ENCODE measurements at regions not wholly inside any gene's neighbourhood (a gene's known extent, or its start where the extent isn't known, plus 50 kb on each side); places are given as distances from the start of the nearest gene placed in this dataset.
A peak's percentile ranks its signal among the peaks of the same experiment; 100 is the strongest.

DNA sequence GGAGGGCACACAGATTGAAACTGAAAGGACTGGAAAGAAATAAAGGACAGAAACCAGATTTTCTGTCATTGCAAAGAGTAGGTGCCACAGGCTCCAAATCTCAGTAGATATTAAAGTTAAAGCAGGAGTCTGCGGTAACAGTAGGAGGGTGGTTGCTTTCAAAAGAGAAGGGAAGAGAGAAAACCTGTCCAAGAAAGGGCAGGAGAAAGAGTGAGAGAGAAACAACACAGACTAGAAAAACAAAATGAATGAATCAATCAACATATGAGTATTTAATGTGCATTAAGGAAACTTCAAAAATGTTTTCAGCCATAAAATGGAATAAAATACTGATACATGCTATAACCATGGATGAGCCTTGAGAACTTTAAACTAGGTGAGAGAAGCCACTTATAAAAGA lies 143.1 kb upstream of the CTAGE1 start:
- H3K27ac ChIP-seq (ENCODE audit: low read length, poor library complexity, severe bottlenecking), result no peak overlapping the region
- no peak overlapping the region for H3K4me3 ChIP-seq (ENCODE audit: insufficient read depth in 1 of 2, low read depth in 1 of 2, low read length in 2 of 2)
- H3K4ac ChIP-seq (ENCODE audit: low read depth in 1 of 2, low read length in 2 of 2), result no peak overlapping the region
- H4K8ac ChIP-seq (ENCODE audit: low read length), result no peak overlapping the region
- 100% methylated on average over 1 of the region's 1 CpG for WGBS
- no peak overlapping the region for H3K9ac ChIP-seq (ENCODE audit: low read length)
- peaks cover 4% of the 10 kb centered on the region for H3K4me1 ChIP-seq (ENCODE audit: control insufficient read depth, insufficient read depth, low read depth, low read length)
- H2AFZ ChIP-seq (ENCODE audit: low read depth, low read length), result no peak overlapping the region
- H2AK5ac ChIP-seq (ENCODE audit: low read length, severe bottlenecking), result no peak overlapping the region
- no peak overlapping the region for H3K14ac ChIP-seq (ENCODE audit: low read length in 2 of 2)
- H2BK12ac ChIP-seq (ENCODE audit: low read length in 2 of 2), result no peak overlapping the region
- H3K4me2 ChIP-seq (ENCODE audit: low read length, poor library complexity, severe bottlenecking), result no peak overlapping the region
- no peak overlapping the region for H4K91ac ChIP-seq (ENCODE audit: low read length)
- no peak overlapping the region for H2BK15ac ChIP-seq (ENCODE audit: low read depth, poor library complexity, severe bottlenecking)
- DNase-seq, result no peak
- H2BK5ac ChIP-seq (ENCODE audit: low read depth, low read length, poor library complexity, severe bottlenecking), result no peak overlapping the region
- no peaks in the 10 kb centered on the region for H3K9me3 ChIP-seq (ENCODE audit: control insufficient read depth, low read length)
- H3K18ac ChIP-seq (ENCODE audit: low read depth in 1 of 2, low read length in 2 of 2), result no peak overlapping the region
- H2BK120ac ChIP-seq (ENCODE audit: low read depth, low read length), result no peak overlapping the region
- no peaks in the 10 kb centered on the region for H3K27me3 ChIP-seq (ENCODE audit: control insufficient read depth in 1 of 2, insufficient read depth in 1 of 2, low read length in 2 of 2)
- H3K23ac ChIP-seq (ENCODE audit: low read length in 2 of 2), result no peak overlapping the region
- H3K36me3 ChIP-seq (ENCODE audit: control insufficient read depth in 1 of 2, insufficient read depth in 2 of 2, low read depth in 1 of 2, low read length in 2 of 2), result no peaks in the 10 kb centered on the region
- H3K79me1 ChIP-seq (replicated peaks; ENCODE audit: low read length, poor library complexity, severe bottlenecking), result no peaks in the 10 kb centered on the region

GRCh38 chr18:22563164-22563583 lies 145.5 kb upstream of the CTAGE1 start:
- WGBS, result 18% methylated on average over 4 of the region's 6 CpGs
- no peaks in the 10 kb centered on the region for H3K9me3 ChIP-seq (ENCODE audit: control insufficient read depth, low read length)
- DNase-seq, result peak; percentile 91
- no peak overlapping the region for H3K4me2 ChIP-seq (ENCODE audit: low read length, poor library complexity, severe bottlenecking)
- no peak overlapping the region for H3K18ac ChIP-seq (ENCODE audit: low read depth in 1 of 2, low read length in 2 of 2)
- no peaks in the 10 kb centered on the region for H3K27me3 ChIP-seq (ENCODE audit: control insufficient read depth in 1 of 2, insufficient read depth in 1 of 2, low read length in 2 of 2)
- H2BK15ac ChIP-seq (ENCODE audit: low read depth, poor library complexity, severe bottlenecking), result no peak overlapping the region
- no peak overlapping the region for H2BK120ac ChIP-seq (ENCODE audit: low read depth, low read length)
- no peak overlapping the region for H3K4ac ChIP-seq (ENCODE audit: low read depth in 1 of 2, low read length in 2 of 2)
- H2BK12ac ChIP-seq (ENCODE audit: low read length in 2 of 2), result no peak overlapping the region
- H3K4me1 ChIP-seq (ENCODE audit: control insufficient read depth, insufficient read depth, low read depth, low read length), result no peaks in the 10 kb centered on the region
- no peak overlapping the region for H2AK5ac ChIP-seq (ENCODE audit: low read length, severe bottlenecking)
- no peak overlapping the region for H2AFZ ChIP-seq (ENCODE audit: low read depth, low read length)
- no peak overlapping the region for H4K8ac ChIP-seq (ENCODE audit: low read length)
- peak overlapping the region; percentile 66 for H3K9ac ChIP-seq (ENCODE audit: low read length)
- no peaks in the 10 kb centered on the region for H3K79me1 ChIP-seq (replicated peaks; ENCODE audit: low read length, poor library complexity, severe bottlenecking)
- no peak overlapping the region for H3K27ac ChIP-seq (ENCODE audit: low read length, poor library complexity, severe bottlenecking)
- no peak overlapping the region for H4K91ac ChIP-seq (ENCODE audit: low read length)
- peak overlapping the region in 1 of 2 experiments; percentile 25 for H3K4me3 ChIP-seq (ENCODE audit: insufficient read depth in 1 of 2, low read depth in 1 of 2, low read length in 2 of 2)
- no peaks in the 10 kb centered on the region for H3K36me3 ChIP-seq (ENCODE audit: control insufficient read depth in 1 of 2, insufficient read depth in 2 of 2, low read depth in 1 of 2, low read length in 2 of 2)
- H2BK5ac ChIP-seq (ENCODE audit: low read depth, low read length, poor library complexity, severe bottlenecking), result no peak overlapping the region
- H3K23ac ChIP-seq (ENCODE audit: low read length in 2 of 2), result no peak overlapping the region
- H3K14ac ChIP-seq (ENCODE audit: low read length in 2 of 2), result no peak overlapping the region

GRCh38 chr18:22564036-22564435 lies 146.3 kb upstream of the CTAGE1 start:
- Histone ChIP-seq H3K9ac (ENCODE audit: low read length) (no peak overlapping the region), H2BK12ac (ENCODE audit: low read length in 2 of 2) (no peak overlapping the region), H4K8ac (ENCODE audit: low read length) (no peak overlapping the region), H3K27ac (ENCODE audit: low read length, poor library complexity, severe bottlenecking) (no peak overlapping the region), H3K36me3 (ENCODE audit: control insufficient read depth in 1 of 2, insufficient read depth in 2 of 2, low read depth in 1 of 2, low read length in 2 of 2) (no peaks in the 10 kb centered on the region), H3K4me2 (ENCODE audit: low read length, poor library complexity, severe bottlenecking) (no peak overlapping the region), H3K18ac (ENCODE audit: low read depth in 1 of 2, low read length in 2 of 2) (no peak overlapping the region), H3K4ac (ENCODE audit: low read depth in 1 of 2, low read length in 2 of 2) (no peak overlapping the region), H2BK15ac (ENCODE audit: low read depth, poor library complexity, severe bottlenecking) (no peak overlapping the region), H3K14ac (ENCODE audit: low read length in 2 of 2) (no peak overlapping the region), H4K91ac (ENCODE audit: low read length) (no peak overlapping the region), H2AFZ (ENCODE audit: low read depth, low read length) (no peak overlapping the region), H3K23ac (ENCODE audit: low read length in 2 of 2) (no peak overlapping the region), H3K9me3 (ENCODE audit: control insufficient read depth, low read length) (no peaks in the 10 kb centered on the region), H3K4me3 (ENCODE audit: insufficient read depth in 1 of 2, low read depth in 1 of 2, low read length in 2 of 2) (no peak overlapping the region), H3K79me1 (replicated peaks; ENCODE audit: low read length, poor library complexity, severe bottlenecking) (no peaks in the 10 kb centered on the region), H2AK5ac (ENCODE audit: low read length, severe bottlenecking) (no peak overlapping the region), H2BK120ac (ENCODE audit: low read depth, low read length) (no peak overlapping the region), H2BK5ac (ENCODE audit: low read depth, low read length, poor library complexity, severe bottlenecking) (no peak overlapping the region), H3K27me3 (ENCODE audit: control insufficient read depth in 1 of 2, insufficient read depth in 1 of 2, low read length in 2 of 2) (no peaks in the 10 kb centered on the region), H3K4me1 (ENCODE audit: control insufficient read depth, insufficient read depth, low read depth, low read length) (no peaks in the 10 kb centered on the region)
- WGBS, result 14% methylated on average over 1 of the region's 2 CpGs
- no peak for DNase-seq

- Histone ChIP-seq H2BK120ac (ENCODE audit: low read depth, low read length) (no peak overlapping the region), H3K27me3 (ENCODE audit: control insufficient read depth in 1 of 2, insufficient read depth in 1 of 2, low read length in 2 of 2) (no peaks in the 10 kb centered on the region), H2AK5ac (ENCODE audit: low read length, severe bottlenecking) (no peak overlapping the region), H3K79me1 (replicated peaks; ENCODE audit: low read length, poor library complexity, severe bottlenecking) (no peaks in the 10 kb centered on the region), H3K27ac (ENCODE audit: low read length, poor library complexity, severe bottlenecking) (no peak overlapping the region), H3K18ac (ENCODE audit: low read depth in 1 of 2, low read length in 2 of 2) (no peak overlapping the region), H4K91ac (ENCODE audit: low read length) (no peak overlapping the region), H4K8ac (ENCODE audit: low read length) (no peak overlapping the region), H2BK5ac (ENCODE audit: low read depth, low read length, poor library complexity, severe bottlenecking) (no peak overlapping the region), H2BK15ac (ENCODE audit: low read depth, poor library complexity, severe bottlenecking) (no peak overlapping the region), H3K4me3 (ENCODE audit: insufficient read depth in 1 of 2, low read depth in 1 of 2, low read length in 2 of 2) (no peak overlapping the region), H3K9me3 (ENCODE audit: control insufficient read depth, low read length) (peaks cover 6% of the 10 kb centered on the region), H3K23ac (ENCODE audit: low read length in 2 of 2) (no peak overlapping the region), H3K9ac (ENCODE audit: low read length) (no peak overlapping the region), H3K14ac (ENCODE audit: low read length in 2 of 2) (no peak overlapping the region), H3K4me2 (ENCODE audit: low read length, poor library complexity, severe bottlenecking) (no peak overlapping the region), H3K4me1 (ENCODE audit: control insufficient read depth, insufficient read depth, low read depth, low read length) (no peaks in the 10 kb centered on the region), H3K36me3 (ENCODE audit: control insufficient read depth in 1 of 2, insufficient read depth in 2 of 2, low read depth in 1 of 2, low read length in 2 of 2) (no peaks in the 10 kb centered on the region), H3K4ac (ENCODE audit: low read depth in 1 of 2, low read length in 2 of 2) (no peak overlapping the region), H2AFZ (ENCODE audit: low read depth, low read length) (no peak overlapping the region), H2BK12ac (ENCODE audit: low read length in 2 of 2) (no peak overlapping the region)
- WGBS, result 82% methylated on average over 2 of the region's 3 CpGs
- DNase-seq, result no peak
Observed at GRCh38 chr18:22566703-22567420, 149.1 kb upstream of the CTAGE1 start.

Measured in mesenchymal stem cell (in vitro differentiated cells and primary cell).